GM12892 (cell line): ENCODE measurements at regions not wholly inside any gene's neighbourhood (a gene's known extent, or its start where the extent isn't known, plus 50 kb on each side); places are given as distances from the start of the nearest gene placed in this dataset.

ENCODE experiments used
- POLR2A ChIP-seq: IDR thresholded peaks from 2 replicates; pipeline ENCODE4 v1.6.1; 2011; ENCODE audit warnings: low read depth, low read length, control low read depth
- POLR2AphosphoS5 ChIP-seq: IDR thresholded peaks from 2 replicates; pipeline ENCODE4 v1.6.1; 2011; ENCODE audit warnings: low read depth, low read length, control low read depth

DNA sequence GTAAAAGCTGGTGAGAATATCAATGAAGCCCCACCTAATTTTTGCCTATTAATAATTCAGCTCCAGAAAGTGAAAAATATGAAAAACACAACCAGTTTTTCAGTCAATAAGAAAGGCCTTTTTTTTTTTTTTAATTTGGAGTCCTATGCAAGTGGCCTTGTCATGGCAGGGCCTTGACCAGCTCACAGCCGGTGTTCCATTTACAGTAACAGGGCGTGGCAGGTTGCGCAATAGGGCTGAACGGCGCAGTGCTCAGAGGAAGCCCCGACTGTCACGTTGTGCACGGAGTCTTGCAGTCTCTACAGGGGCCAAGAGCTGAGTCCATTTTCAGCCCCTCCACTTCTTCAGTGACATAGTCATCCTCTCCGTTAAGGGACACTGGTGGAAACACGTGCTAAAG, 184.1 kb upstream of the FN1 start:
- TF ChIP-seq POLR2A: no peak
- no peak for TF ChIP-seq POLR2AphosphoS5
